ENCODE measurements at regions not wholly inside any gene's neighbourhood (a gene's known extent, or its start where the extent isn't known, plus 50 kb on each side); places are given as distances from the start of the nearest gene placed in this dataset.

- FAIRE-seq (no peak), DNase-seq (ENCODE audit: insufficient read length) (no peak)
- no peak for TF ChIP-seq POLR2A (IDR thresholded peaks at IDR 0.05; ENCODE audit: low read depth, low read length)
- TF ChIP-seq POLR2AphosphoS5 (IDR thresholded peaks at IDR 0.05; ENCODE audit: low read depth, low read length) = no peak
- TF ChIP-seq TAF1 (IDR thresholded peaks at IDR 0.05; ENCODE audit: borderline replicate concordance, low read depth, low read length) = no peak
These were observed 352.8 kb upstream of the SEMA6D start for GRCh38 chr15:47364230-47365141.

DNA sequence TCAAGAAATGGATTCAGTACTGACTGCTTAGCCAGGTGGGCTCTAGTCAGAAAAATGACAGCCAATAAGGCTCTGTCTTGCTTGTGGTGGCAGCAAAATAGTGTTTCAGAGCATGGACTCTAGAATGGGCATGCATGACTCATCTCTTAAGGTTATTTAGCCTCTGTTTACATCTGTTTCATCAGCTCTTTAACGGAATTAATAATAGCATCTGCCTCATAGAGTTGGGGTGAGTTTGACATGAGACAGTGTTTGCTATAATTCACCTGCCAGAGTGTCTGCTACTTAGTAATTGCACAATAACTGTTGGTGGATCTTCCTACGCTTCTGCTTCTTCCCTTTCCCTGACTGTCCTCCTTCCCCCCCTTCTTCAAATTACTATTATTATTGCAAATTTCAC lies 350.4 kb upstream of the SEMA6D start:
- FAIRE-seq (no peak), DNase-seq (ENCODE audit: insufficient read length) (no peak)
- TF ChIP-seq TAF1 (IDR thresholded peaks at IDR 0.05; ENCODE audit: borderline replicate concordance, low read depth, low read length) (no peak), POLR2A (IDR thresholded peaks at IDR 0.05; ENCODE audit: low read depth, low read length) (no peak), POLR2AphosphoS5 (IDR thresholded peaks at IDR 0.05; ENCODE audit: low read depth, low read length) (no peak)

DNA sequence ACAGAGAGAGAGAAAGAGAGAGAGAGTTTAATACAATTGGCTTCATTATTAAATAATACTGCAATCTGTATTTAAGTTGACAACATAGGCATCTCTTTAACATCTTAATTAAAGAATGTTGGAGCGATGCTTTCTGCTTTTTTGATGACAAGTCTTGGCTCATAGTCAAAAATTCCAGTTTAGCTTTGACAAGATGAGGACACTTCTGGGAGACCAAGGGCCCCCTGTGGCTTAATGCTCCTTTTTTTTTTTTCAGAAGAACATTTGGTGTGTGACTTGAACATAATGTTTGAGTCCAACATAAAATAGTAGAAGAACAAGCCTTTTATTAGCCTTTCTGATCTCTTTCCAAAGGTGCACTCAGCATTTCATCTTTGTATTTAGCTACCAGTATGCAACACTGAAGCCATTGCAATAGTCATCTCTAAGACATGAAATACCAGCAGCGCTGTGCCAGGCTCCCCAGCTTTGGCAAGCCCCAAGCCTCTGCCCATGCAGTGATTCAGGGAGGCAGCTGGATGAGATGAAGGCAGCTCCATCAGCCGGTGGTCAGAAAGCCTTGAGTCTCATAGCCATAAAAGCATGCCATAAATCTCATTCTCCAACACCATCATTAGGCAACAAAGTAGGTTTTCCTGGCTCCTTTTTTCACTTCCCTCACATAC lies 349.4 kb upstream of the SEMA6D start:
- DNase-seq (ENCODE audit: insufficient read length) (no peak), FAIRE-seq (no peak)
- TF ChIP-seq POLR2AphosphoS5 (IDR thresholded peaks at IDR 0.05; ENCODE audit: low read depth, low read length) = no peak
- no peak for TF ChIP-seq TAF1 (IDR thresholded peaks at IDR 0.05; ENCODE audit: borderline replicate concordance, low read depth, low read length)
- no peak for TF ChIP-seq POLR2A (IDR thresholded peaks at IDR 0.05; ENCODE audit: low read depth, low read length)

DNA sequence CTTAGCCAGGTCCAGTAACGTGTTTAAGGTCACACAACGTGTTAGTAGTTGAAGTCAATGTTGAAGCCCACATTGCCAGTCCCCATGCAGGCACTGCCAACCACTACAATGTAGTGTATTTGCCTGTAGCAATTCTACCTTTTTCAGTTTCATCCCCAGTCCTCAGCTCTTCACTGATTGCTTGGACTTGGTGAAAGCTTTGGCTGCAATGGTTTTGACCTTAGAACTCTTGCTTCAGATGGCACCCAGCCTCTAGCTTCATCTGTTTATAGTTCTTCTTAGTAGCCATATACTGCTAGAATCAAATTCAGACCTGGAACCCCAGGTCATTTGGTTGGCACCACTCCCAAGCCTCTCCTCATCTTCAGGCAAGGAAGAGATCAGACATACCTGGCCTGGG lies 345.4 kb upstream of the SEMA6D start:
- DNase-seq (ENCODE audit: insufficient read length) (no peak), FAIRE-seq (no peak)
- TF ChIP-seq TAF1 (IDR thresholded peaks at IDR 0.05; ENCODE audit: borderline replicate concordance, low read depth, low read length) (no peak), POLR2A (IDR thresholded peaks at IDR 0.05; ENCODE audit: low read depth, low read length) (no peak), POLR2AphosphoS5 (IDR thresholded peaks at IDR 0.05; ENCODE audit: low read depth, low read length) (no peak)

DNA sequence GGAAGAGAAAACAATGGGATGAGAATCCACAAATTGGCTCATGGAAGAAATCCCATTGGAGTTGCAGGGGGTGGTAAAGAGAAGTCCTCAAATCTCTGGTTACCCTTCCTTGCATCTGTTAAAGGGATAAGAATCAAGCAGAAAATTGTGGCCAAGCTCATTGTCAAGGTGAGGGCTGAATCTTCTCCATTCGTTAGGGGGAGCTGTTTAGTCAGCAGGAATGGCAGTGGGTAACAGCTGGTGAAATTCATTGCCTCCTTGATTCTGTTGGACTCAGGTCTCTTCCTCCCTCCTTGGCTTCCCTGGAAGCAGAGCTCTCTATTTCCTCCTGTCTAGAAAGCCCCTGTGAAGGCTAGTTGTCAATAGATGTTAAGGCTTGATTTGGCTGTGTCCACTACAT lies 343.1 kb upstream of the SEMA6D start:
- no peak for FAIRE-seq
- no peak for DNase-seq (ENCODE audit: insufficient read length)

DNA sequence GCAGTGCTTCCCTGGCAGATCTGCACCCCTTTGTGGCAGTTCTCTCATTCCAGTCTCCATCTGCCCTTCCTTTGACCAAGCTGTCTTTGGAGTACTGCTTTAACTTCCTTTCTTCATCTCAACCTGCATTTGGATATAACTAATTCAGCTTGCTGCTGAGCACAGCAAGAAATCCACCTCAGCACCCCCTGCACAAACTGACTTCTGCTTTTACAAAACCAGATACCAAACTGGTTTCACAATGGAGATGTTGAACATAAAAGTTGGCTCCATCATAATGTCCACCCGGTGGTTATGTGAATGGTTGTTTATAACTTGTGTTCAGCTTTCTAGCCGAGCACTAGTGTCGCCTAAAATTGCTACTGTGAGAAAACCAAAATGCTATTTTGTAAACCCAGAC lies 341.1 kb upstream of the SEMA6D start:
- TF ChIP-seq POLR2A (IDR thresholded peaks at IDR 0.05; ENCODE audit: low read depth, low read length) (no peak), POLR2AphosphoS5 (IDR thresholded peaks at IDR 0.05; ENCODE audit: low read depth, low read length) (no peak), TAF1 (IDR thresholded peaks at IDR 0.05; ENCODE audit: borderline replicate concordance, low read depth, low read length) (no peak)
- DNase-seq (ENCODE audit: insufficient read length) (no peak), FAIRE-seq (no peak)

More for the DNA sequence above, 343.1 kb upstream of the SEMA6D start:
- TF ChIP-seq POLR2A (IDR thresholded peaks at IDR 0.05; ENCODE audit: low read depth, low read length) (no peak), POLR2AphosphoS5 (IDR thresholded peaks at IDR 0.05; ENCODE audit: low read depth, low read length) (no peak), TAF1 (IDR thresholded peaks at IDR 0.05; ENCODE audit: borderline replicate concordance, low read depth, low read length) (no peak)

DNA sequence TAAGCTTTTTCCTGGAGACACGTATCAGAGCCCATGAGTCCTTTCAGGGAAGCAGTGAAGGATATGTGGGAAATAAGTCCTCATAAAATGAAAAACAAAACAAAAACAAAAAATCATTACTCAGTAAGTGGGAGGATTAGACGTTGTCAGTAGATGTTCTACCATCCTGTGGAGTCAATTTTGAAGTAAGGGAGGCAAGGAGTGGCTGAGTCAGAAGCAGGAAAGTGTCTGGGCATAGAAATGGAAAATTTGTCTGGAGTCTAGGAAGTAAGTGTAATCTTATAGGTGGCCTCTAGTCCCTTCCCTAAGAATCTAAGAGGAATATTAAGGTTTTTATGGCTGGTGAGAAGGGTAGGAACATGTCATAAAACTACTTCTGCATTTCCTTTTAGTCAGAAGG lies 339.8 kb upstream of the SEMA6D start:
- FAIRE-seq (no peak), DNase-seq (ENCODE audit: insufficient read length) (no peak)
- no peak for TF ChIP-seq POLR2A (IDR thresholded peaks at IDR 0.05; ENCODE audit: low read depth, low read length)
- no peak for TF ChIP-seq TAF1 (IDR thresholded peaks at IDR 0.05; ENCODE audit: borderline replicate concordance, low read depth, low read length)
- TF ChIP-seq POLR2AphosphoS5 (IDR thresholded peaks at IDR 0.05; ENCODE audit: low read depth, low read length) = no peak

DNA sequence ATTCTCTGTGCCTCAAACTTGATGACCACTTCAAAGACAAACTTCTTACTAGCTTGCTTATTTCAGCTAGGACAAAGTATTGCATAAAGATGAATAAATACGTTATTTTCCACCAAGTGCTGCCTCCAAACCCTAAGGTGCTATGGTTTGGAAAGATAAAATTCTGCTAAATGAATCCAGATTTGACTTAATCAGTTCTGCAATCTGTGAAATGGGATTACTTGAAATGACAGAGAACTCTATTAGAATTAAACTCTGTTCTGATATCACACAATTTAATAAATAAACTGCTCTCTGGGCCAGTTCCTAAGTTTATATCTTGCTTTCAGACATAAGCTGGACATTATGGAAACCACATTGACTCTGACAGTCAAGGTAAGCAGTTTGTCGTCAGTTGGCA lies 338.8 kb upstream of the SEMA6D start:
- no peak for FAIRE-seq

GRCh38 chr15:47383102-47383501 lies 334.2 kb upstream of the SEMA6D start:
- TF ChIP-seq TAF1 (IDR thresholded peaks at IDR 0.05; ENCODE audit: borderline replicate concordance, low read depth, low read length) (no peak), POLR2A (IDR thresholded peaks at IDR 0.05; ENCODE audit: low read depth, low read length) (no peak), POLR2AphosphoS5 (IDR thresholded peaks at IDR 0.05; ENCODE audit: low read depth, low read length) (no peak)
- no peak for DNase-seq (ENCODE audit: insufficient read length)
- no peak for FAIRE-seq

More for the DNA sequence above, 338.8 kb upstream of the SEMA6D start:
- no peak for DNase-seq (ENCODE audit: insufficient read length)
- TF ChIP-seq POLR2A (IDR thresholded peaks at IDR 0.05; ENCODE audit: low read depth, low read length) (no peak), TAF1 (IDR thresholded peaks at IDR 0.05; ENCODE audit: borderline replicate concordance, low read depth, low read length) (no peak), POLR2AphosphoS5 (IDR thresholded peaks at IDR 0.05; ENCODE audit: low read depth, low read length) (no peak)

- DNase-seq (ENCODE audit: insufficient read length) (no peak), FAIRE-seq (no peak)
- TF ChIP-seq POLR2A (IDR thresholded peaks at IDR 0.05; ENCODE audit: low read depth, low read length) = no peak
- no peak for TF ChIP-seq TAF1 (IDR thresholded peaks at IDR 0.05; ENCODE audit: borderline replicate concordance, low read depth, low read length)
- TF ChIP-seq POLR2AphosphoS5 (IDR thresholded peaks at IDR 0.05; ENCODE audit: low read depth, low read length) = no peak
These were observed 333.5 kb upstream of the SEMA6D start for GRCh38 chr15:47383801-47384200.

DNA sequence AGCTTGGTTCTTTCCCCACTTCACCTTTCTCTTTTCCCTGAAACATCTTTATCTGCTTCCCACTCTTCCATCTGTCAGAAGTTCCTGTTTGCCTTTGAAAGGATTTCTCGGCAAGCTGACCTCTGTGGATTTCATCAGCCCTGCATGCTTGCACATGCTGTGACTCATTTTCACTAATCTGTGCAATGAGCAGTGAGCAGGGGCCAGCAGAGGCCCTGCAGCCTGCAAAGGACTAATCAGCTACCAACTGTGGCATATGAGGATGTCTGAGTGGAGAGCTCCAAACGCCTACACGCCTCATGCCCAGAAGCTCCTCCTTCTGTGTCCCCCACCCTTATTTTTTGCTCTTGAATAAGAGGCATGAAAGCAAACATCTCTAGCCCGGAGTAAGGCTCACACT lies 333.0 kb upstream of the SEMA6D start:
- FAIRE-seq (no peak), DNase-seq (ENCODE audit: insufficient read length) (no peak)
- no peak for TF ChIP-seq POLR2AphosphoS5 (IDR thresholded peaks at IDR 0.05; ENCODE audit: low read depth, low read length)

- no peak for FAIRE-seq
- no peak for TF ChIP-seq POLR2AphosphoS5 (IDR thresholded peaks at IDR 0.05; ENCODE audit: low read depth, low read length)
- no peak for TF ChIP-seq TAF1 (IDR thresholded peaks at IDR 0.05; ENCODE audit: borderline replicate concordance, low read depth, low read length)
- no peak for TF ChIP-seq POLR2A (IDR thresholded peaks at IDR 0.05; ENCODE audit: low read depth, low read length)
- DNase-seq (ENCODE audit: insufficient read length) = no peak
These were observed 332.5 kb upstream of the SEMA6D start for GRCh38 chr15:47384776-47385175.

All from GM12892 (cell line).